GM12878 (cell line): ENCODE measurements at regions not wholly inside any gene's neighbourhood (a gene's known extent, or its start where the extent isn't known, plus 50 kb on each side); places are given as distances from the start of the nearest gene placed in this dataset.
A peak's percentile ranks its signal among the peaks of the same experiment; 100 is the strongest.

Experiments
- CBX5 ChIP-seq: sonication (generic); IDR thresholded peaks from 2 replicates; pipeline ENCODE4 v1.6.1; 2016; ENCODE audit warnings: low read depth, moderate library complexity, mild to moderate bottlenecking, inconsistent platforms
- EED ChIP-seq: sonication (generic); IDR thresholded peaks from 2 replicates; pipeline ENCODE4 v1.6.1; 2016; ENCODE audit warnings: antibody characterized with exemption, low read depth
- EP300 ChIP-seq, 2 experiments: fragments of 150-350 bp in 1 of 2; IDR thresholded peaks; 2 replicates each; pipeline ENCODE4 v1.6.1; 2011 to 2012; ENCODE audit warnings: low read depth in 2 of 2, low read length in 2 of 2, borderline replicate concordance in 1 of 2, improper control_type of control experiment in 1 of 2, inconsistent platforms in 1 of 2; ENCODE audit not compliant: control insufficient read depth in 1 of 2
- EZH2 ChIP-seq: IDR thresholded peaks from 2 replicates; pipeline ENCODE4 v1.6.1; 2012; ENCODE audit warnings: low read depth, mild to moderate bottlenecking, control low read depth, inconsistent platforms, low read length, borderline replicate concordance; ENCODE audit not compliant: control insufficient read depth
- FOXK2 ChIP-seq: fragments of 450-650 bp; IDR thresholded peaks from 2 replicates; pipeline ENCODE4 v1.6.1; 2017; ENCODE audit warnings: mild to moderate bottlenecking, moderate library complexity
- HDAC2 ChIP-seq: fragments of 200-600 bp; sonication (generic); IDR thresholded peaks from 2 replicates; pipeline ENCODE4 v1.6.1; 2017
- IRF4 ChIP-seq: IDR thresholded peaks from 2 replicates; pipeline ENCODE4 v1.6.1; 2011; ENCODE audit warnings: low read depth, low read length
- JUND ChIP-seq: IDR thresholded peaks from 2 replicates; pipeline ENCODE4 v1.6.1; 2012; ENCODE audit warnings: low read depth, mild to moderate bottlenecking, low read length, improper control_type of control experiment, moderate library complexity
- NFIC ChIP-seq: IDR thresholded peaks from 2 replicates; pipeline ENCODE4 v1.6.1; 2012; ENCODE audit warnings: low read depth, mild to moderate bottlenecking, inconsistent platforms, low read length, moderate library complexity
- NFYA ChIP-seq: IDR thresholded peaks from 2 replicates; pipeline ENCODE4 v1.6.1; 2011; ENCODE audit warnings: low read depth, mild to moderate bottlenecking, low read length, improper control_type of control experiment, borderline replicate concordance
- NR2C2 ChIP-seq: IDR thresholded peaks from 2 replicates; pipeline ENCODE4 v1.6.1; 2011; ENCODE audit warnings: borderline replicate concordance, low read depth; ENCODE audit not compliant: control insufficient read depth, insufficient read length
- POU2F2 ChIP-seq: IDR thresholded peaks from 3 replicates; pipeline ENCODE4 v1.6.1; 2011; ENCODE audit warnings: low read depth, mild to moderate bottlenecking, low read length, borderline replicate concordance
- RBBP5 ChIP-seq: fragments of 200-600 bp; sonication (generic); conservative IDR thresholded peaks from 2 replicates; pipeline ENCODE4 v1.6.1; 2016
- RCOR1 ChIP-seq: conservative IDR thresholded peaks from 2 replicates; pipeline ENCODE4 v1.6.1; 2012; ENCODE audit warnings: low read depth, low read length, improper control_type of control experiment
- SIX5 ChIP-seq: IDR thresholded peaks from 2 replicates; pipeline ENCODE4 v1.6.1; 2011; ENCODE audit warnings: mild to moderate bottlenecking, low read depth, low read length, moderate library complexity; ENCODE audit not compliant: severe bottlenecking
- SPI1 ChIP-seq: IDR thresholded peaks from 2 replicates; pipeline ENCODE4 v1.6.1; 2011; ENCODE audit warnings: low read depth, mild to moderate bottlenecking, low read length, moderate library complexity, borderline replicate concordance; ENCODE audit not compliant: insufficient read depth
- ZNF217 ChIP-seq: fragments of 450-650 bp; IDR thresholded peaks from 2 replicates; pipeline ENCODE4 v1.6.1; 2017; ENCODE audit warnings: antibody characterized with exemption, mild to moderate bottlenecking
- TF ChIP-seq, protein P1 (sequence below): fragments of 450-650 bp; IDR thresholded peaks from 2 replicates; pipeline ENCODE4 v1.6.1; 2017; ENCODE audit warnings: antibody characterized with exemption, mild to moderate bottlenecking, moderate library complexity
- TF ChIP-seq, protein P2 (sequence below): IDR thresholded peaks from 2 replicates; pipeline ENCODE4 v1.6.1; 2012; ENCODE audit warnings: improper control_type of control experiment, low read depth, low read length; ENCODE audit not compliant: insufficient replicate concordance
- TF ChIP-seq, protein P3 (sequence below): IDR thresholded peaks from 2 replicates; pipeline ENCODE4 v1.6.1; 2012; ENCODE audit warnings: mild to moderate bottlenecking, low read depth, low read length

DNA sequence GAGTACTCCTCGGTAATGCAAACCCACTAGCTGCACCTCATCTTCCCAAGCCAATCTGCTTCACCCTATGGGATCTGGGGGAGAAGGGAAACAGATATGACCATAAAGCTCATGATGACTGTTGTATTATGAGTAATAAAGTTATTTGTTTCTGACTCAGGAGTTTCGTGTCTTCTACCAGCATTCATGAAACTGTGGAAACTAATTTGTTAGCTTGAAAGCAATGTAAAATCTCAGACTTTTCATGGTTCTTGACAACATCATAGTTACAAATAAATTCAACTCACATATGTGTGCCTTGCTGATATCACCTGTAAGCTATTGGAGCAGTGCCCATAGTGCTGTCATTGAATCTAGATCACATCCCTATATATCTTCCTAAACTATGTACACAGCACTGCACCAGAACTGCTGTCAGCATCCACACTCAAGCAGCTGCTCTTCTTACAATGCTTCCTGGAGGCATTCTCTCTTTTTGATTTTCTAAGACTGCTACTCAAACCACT, 135.6 kb upstream of the KYNU start (continued):
- TF ChIP-seq EP300 (IDR thresholded peaks at IDR 0.05; ENCODE audit: borderline replicate concordance in 1 of 2, control insufficient read depth in 1 of 2, low read depth in 2 of 2, low read length in 2 of 2) (peak in 1 of 2 experiments; percentile 25; a peak in 1 of 4 replicates), NR2C2 (no peak), EZH2 (no peak), NFIC (peak; percentile 89), HDAC2 (no peak), RCOR1 (no peak), POU2F2 (no peak), SPI1 (no peak), CBX5 (no peak), ZNF217 (no peak), IRF4 (peak; percentile 68; the same call in 1 of the 2 replicates), RBBP5 (no peak), NFYA (no peak), JUND (no peak), EED (peak; percentile 95), FOXK2 (no peak), SIX5 (no peak)
- TF ChIP-seq, protein P1, sequence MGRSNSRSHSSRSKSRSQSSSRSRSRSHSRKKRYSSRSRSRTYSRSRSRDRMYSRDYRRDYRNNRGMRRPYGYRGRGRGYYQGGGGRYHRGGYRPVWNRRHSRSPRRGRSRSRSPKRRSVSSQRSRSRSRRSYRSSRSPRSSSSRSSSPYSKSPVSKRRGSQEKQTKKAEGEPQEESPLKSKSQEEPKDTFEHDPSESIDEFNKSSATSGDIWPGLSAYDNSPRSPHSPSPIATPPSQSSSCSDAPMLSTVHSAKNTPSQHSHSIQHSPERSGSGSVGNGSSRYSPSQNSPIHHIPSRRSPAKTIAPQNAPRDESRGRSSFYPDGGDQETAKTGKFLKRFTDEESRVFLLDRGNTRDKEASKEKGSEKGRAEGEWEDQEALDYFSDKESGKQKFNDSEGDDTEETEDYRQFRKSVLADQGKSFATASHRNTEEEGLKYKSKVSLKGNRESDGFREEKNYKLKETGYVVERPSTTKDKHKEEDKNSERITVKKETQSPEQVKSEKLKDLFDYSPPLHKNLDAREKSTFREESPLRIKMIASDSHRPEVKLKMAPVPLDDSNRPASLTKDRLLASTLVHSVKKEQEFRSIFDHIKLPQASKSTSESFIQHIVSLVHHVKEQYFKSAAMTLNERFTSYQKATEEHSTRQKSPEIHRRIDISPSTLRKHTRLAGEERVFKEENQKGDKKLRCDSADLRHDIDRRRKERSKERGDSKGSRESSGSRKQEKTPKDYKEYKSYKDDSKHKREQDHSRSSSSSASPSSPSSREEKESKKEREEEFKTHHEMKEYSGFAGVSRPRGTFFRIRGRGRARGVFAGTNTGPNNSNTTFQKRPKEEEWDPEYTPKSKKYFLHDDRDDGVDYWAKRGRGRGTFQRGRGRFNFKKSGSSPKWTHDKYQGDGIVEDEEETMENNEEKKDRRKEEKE = no peak
- TF ChIP-seq, protein P2, sequence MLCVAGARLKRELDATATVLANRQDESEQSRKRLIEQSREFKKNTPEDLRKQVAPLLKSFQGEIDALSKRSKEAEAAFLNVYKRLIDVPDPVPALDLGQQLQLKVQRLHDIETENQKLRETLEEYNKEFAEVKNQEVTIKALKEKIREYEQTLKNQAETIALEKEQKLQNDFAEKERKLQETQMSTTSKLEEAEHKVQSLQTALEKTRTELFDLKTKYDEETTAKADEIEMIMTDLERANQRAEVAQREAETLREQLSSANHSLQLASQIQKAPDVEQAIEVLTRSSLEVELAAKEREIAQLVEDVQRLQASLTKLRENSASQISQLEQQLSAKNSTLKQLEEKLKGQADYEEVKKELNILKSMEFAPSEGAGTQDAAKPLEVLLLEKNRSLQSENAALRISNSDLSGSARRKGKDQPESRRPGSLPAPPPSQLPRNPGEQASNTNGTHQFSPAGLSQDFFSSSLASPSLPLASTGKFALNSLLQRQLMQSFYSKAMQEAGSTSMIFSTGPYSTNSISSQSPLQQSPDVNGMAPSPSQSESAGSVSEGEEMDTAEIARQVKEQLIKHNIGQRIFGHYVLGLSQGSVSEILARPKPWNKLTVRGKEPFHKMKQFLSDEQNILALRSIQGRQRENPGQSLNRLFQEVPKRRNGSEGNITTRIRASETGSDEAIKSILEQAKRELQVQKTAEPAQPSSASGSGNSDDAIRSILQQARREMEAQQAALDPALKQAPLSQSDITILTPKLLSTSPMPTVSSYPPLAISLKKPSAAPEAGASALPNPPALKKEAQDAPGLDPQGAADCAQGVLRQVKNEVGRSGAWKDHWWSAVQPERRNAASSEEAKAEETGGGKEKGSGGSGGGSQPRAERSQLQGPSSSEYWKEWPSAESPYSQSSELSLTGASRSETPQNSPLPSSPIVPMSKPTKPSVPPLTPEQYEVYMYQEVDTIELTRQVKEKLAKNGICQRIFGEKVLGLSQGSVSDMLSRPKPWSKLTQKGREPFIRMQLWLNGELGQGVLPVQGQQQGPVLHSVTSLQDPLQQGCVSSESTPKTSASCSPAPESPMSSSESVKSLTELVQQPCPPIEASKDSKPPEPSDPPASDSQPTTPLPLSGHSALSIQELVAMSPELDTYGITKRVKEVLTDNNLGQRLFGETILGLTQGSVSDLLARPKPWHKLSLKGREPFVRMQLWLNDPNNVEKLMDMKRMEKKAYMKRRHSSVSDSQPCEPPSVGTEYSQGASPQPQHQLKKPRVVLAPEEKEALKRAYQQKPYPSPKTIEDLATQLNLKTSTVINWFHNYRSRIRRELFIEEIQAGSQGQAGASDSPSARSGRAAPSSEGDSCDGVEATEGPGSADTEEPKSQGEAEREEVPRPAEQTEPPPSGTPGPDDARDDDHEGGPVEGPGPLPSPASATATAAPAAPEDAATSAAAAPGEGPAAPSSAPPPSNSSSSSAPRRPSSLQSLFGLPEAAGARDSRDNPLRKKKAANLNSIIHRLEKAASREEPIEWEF = no peak
- TF ChIP-seq, protein P3, sequence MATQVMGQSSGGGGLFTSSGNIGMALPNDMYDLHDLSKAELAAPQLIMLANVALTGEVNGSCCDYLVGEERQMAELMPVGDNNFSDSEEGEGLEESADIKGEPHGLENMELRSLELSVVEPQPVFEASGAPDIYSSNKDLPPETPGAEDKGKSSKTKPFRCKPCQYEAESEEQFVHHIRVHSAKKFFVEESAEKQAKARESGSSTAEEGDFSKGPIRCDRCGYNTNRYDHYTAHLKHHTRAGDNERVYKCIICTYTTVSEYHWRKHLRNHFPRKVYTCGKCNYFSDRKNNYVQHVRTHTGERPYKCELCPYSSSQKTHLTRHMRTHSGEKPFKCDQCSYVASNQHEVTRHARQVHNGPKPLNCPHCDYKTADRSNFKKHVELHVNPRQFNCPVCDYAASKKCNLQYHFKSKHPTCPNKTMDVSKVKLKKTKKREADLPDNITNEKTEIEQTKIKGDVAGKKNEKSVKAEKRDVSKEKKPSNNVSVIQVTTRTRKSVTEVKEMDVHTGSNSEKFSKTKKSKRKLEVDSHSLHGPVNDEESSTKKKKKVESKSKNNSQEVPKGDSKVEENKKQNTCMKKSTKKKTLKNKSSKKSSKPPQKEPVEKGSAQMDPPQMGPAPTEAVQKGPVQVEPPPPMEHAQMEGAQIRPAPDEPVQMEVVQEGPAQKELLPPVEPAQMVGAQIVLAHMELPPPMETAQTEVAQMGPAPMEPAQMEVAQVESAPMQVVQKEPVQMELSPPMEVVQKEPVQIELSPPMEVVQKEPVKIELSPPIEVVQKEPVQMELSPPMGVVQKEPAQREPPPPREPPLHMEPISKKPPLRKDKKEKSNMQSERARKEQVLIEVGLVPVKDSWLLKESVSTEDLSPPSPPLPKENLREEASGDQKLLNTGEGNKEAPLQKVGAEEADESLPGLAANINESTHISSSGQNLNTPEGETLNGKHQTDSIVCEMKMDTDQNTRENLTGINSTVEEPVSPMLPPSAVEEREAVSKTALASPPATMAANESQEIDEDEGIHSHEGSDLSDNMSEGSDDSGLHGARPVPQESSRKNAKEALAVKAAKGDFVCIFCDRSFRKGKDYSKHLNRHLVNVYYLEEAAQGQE = no peak
